ENCODE measurements at regions not wholly inside any gene's neighbourhood (a gene's known extent, or its start where the extent isn't known, plus 50 kb on each side); places are given as distances from the start of the nearest gene placed in this dataset.

- DNase-seq: no peak
Observed at GRCh38 chr6:147142684-147143245, 61.5 kb upstream of the STXBP5 start.

GRCh38 chr6:147149092-147149491 is 55.1 kb upstream of the STXBP5 start:
- no peak for DNase-seq

GRCh38 chr6:147149826-147150225 is 54.4 kb upstream of the STXBP5 start:
- no peak for DNase-seq

- DNase-seq: no peak
Observed at GRCh38 chr6:147150293-147150692, 53.9 kb upstream of the STXBP5 start.
